DND-41 (cell line): ENCODE measurements at regions not wholly inside any gene's neighbourhood (a gene's known extent, or its start where the extent isn't known, plus 50 kb on each side); places are given as distances from the start of the nearest gene placed in this dataset.
A peak's percentile ranks its signal among the peaks of the same experiment; 100 is the strongest.

ENCODE experiments used
- ATAC-seq: fragments of 200-7000 bp; cut with Tn5 transposase; 3 replicates; pipeline ENCODE4 v1.9.1; 2021; ENCODE audit warnings: low read depth; ENCODE audit not compliant: insufficient read depth
- DNase-seq: peaks from one replicate; pipeline ENCODE4 v3.0.0-alpha.2; 2020
- H2AFZ ChIP-seq: 2 replicates; pipeline ENCODE4 v1.6.0; 2012; ENCODE audit warnings: low read depth, low read length
- H3K27ac ChIP-seq: 2 replicates; pipeline ENCODE4 v1.5.1; 2012; ENCODE audit warnings: low read length, inconsistent platforms
- H3K27me3 ChIP-seq: fragments of 200-600 bp; sonication (generic); 2 replicates; pipeline ENCODE4 v1.6.0; 2012; ENCODE audit warnings: low read length, mild to moderate bottlenecking, inconsistent platforms; ENCODE audit not compliant: insufficient read depth, poor library complexity
- H3K36me3 ChIP-seq: 2 replicates; pipeline ENCODE4 v1.5.1; 2012; ENCODE audit warnings: low read length, inconsistent platforms; ENCODE audit not compliant: insufficient read depth
- H3K4me1 ChIP-seq: 2 replicates; pipeline ENCODE4 v1.5.1; 2012; ENCODE audit warnings: mild to moderate bottlenecking, low read length; ENCODE audit not compliant: insufficient read depth
- H3K4me2 ChIP-seq: 2 replicates; pipeline ENCODE4 v1.6.0; 2012; ENCODE audit warnings: mild to moderate bottlenecking, moderate library complexity, low read length, inconsistent platforms; ENCODE audit not compliant: insufficient read depth
- H3K4me3 ChIP-seq, 2 experiments: fragments of 200-600 bp in 1 of 2; shearing (Covaris generic) in 1 of 2; 2 replicates each; pipeline ENCODE4 v1.5.1; 2012 to 2016; ENCODE audit warnings: inconsistent platforms in 2 of 2, low read length in 2 of 2, mild to moderate bottlenecking in 2 of 2, low read depth in 1 of 2, moderate library complexity in 1 of 2
- H3K79me2 ChIP-seq: 2 replicates; pipeline ENCODE4 v1.6.0; 2012; ENCODE audit warnings: low read length, inconsistent platforms; ENCODE audit not compliant: insufficient read depth
- H3K9ac ChIP-seq: 2 replicates; pipeline ENCODE4 v1.6.0; 2012; ENCODE audit warnings: low read depth, mild to moderate bottlenecking, inconsistent platforms, low read length, moderate library complexity
- H3K9me3 ChIP-seq: 2 replicates; pipeline ENCODE4 v1.5.1; 2012; ENCODE audit warnings: low read length, moderate library complexity, mild to moderate bottlenecking, inconsistent platforms; ENCODE audit not compliant: insufficient read depth, severe bottlenecking
- H4K20me1 ChIP-seq: 2 replicates; pipeline ENCODE4 v1.6.0; 2012; ENCODE audit warnings: low read length; ENCODE audit not compliant: insufficient read depth
- EZH2 ChIP-seq: IDR thresholded peaks from 3 replicates; pipeline ENCODE4 v1.6.1; 2012; ENCODE audit warnings: borderline replicate concordance, low read depth, mild to moderate bottlenecking, moderate library complexity, low read length, inconsistent platforms; ENCODE audit not compliant: severe bottlenecking
- TF ChIP-seq, protein P1 (sequence below): IDR thresholded peaks from 2 replicates; pipeline ENCODE4 v1.5.1; 2012; ENCODE audit warnings: borderline replicate concordance, low read length, moderate library complexity, mild to moderate bottlenecking; ENCODE audit not compliant: poor library complexity, severe bottlenecking; ENCODE audit errors: extremely low read depth

DNA sequence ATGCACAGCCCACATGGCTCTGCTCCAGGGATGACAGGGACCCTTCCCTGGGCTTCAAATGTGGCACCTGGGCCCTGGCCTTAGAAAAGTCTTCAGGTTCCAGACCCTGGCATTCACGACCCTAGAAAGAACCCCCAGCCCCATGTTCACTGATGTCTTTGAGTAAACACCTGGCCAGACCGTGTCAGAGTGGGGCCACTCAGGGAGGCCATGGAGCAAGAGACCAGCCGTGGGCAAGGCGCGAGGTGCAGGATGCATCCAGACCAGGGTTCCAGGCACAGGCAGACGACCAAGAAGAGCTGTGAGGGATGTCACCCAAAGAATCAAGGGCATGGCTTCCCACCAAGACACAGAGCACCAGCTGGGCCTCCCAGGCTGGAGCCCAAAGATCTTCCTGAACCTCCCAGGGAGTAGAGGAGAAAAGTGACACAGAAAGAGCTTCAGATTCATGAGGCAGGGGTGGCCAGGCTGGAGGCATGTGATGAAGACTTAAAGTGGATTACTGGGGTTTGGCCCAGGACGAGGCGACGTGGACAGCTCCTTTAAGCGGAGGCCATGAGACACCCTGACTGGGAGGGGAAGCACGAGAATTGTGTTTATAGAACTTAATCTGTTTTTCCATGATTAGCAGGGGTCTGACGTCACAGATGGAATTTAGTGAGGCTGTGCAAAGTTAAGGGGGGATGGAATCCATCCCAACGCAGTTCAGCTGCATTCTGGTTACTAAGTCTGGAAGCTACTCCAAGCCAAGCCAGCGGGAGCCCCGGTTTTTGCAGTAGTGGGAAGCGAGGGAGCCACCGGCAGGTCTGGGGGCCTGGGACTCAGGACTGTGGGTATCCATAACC, 61.6 kb downstream of the ARL6IP4 start:
- Histone ChIP-seq H3K9ac (no peak overlapping the region), H4K20me1 (no peaks in the 10 kb centered on the region), H3K9me3 (no peaks in the 10 kb centered on the region), H3K79me2 (no peaks in the 10 kb centered on the region), H3K27me3 (no peaks in the 10 kb centered on the region), H3K4me1 (peaks cover 13% of the 10 kb centered on the region), H3K36me3 (no peaks in the 10 kb centered on the region), H2AFZ (no peak overlapping the region), H3K27ac (no peak overlapping the region), H3K4me3 (no peak overlapping the region), H3K4me2 (no peak overlapping the region)
- DNase-seq (no peak), ATAC-seq (no peak)
- TF ChIP-seq EZH2, result no peak
- TF ChIP-seq, protein P1, sequence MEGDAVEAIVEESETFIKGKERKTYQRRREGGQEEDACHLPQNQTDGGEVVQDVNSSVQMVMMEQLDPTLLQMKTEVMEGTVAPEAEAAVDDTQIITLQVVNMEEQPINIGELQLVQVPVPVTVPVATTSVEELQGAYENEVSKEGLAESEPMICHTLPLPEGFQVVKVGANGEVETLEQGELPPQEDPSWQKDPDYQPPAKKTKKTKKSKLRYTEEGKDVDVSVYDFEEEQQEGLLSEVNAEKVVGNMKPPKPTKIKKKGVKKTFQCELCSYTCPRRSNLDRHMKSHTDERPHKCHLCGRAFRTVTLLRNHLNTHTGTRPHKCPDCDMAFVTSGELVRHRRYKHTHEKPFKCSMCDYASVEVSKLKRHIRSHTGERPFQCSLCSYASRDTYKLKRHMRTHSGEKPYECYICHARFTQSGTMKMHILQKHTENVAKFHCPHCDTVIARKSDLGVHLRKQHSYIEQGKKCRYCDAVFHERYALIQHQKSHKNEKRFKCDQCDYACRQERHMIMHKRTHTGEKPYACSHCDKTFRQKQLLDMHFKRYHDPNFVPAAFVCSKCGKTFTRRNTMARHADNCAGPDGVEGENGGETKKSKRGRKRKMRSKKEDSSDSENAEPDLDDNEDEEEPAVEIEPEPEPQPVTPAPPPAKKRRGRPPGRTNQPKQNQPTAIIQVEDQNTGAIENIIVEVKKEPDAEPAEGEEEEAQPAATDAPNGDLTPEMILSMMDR, result no peak

- Histone ChIP-seq H3K79me2 (no peaks in the 10 kb centered on the region), H3K27ac (no peak overlapping the region), H3K9ac (no peak overlapping the region), H4K20me1 (no peaks in the 10 kb centered on the region), H3K4me3 (no peak overlapping the region), H3K36me3 (no peaks in the 10 kb centered on the region), H3K9me3 (no peaks in the 10 kb centered on the region), H3K4me1 (peaks cover 13% of the 10 kb centered on the region), H2AFZ (no peak overlapping the region), H3K27me3 (no peaks in the 10 kb centered on the region), H3K4me2 (no peak overlapping the region)
- DNase-seq, result peak; percentile 44
- no peak for TF ChIP-seq EZH2
- TF ChIP-seq, protein P1, result no peak
- peak; percentile 47 for ATAC-seq
Measured at GRCh38 chr12:123041042-123041531, 60.6 kb downstream of the ARL6IP4 start.

DNA sequence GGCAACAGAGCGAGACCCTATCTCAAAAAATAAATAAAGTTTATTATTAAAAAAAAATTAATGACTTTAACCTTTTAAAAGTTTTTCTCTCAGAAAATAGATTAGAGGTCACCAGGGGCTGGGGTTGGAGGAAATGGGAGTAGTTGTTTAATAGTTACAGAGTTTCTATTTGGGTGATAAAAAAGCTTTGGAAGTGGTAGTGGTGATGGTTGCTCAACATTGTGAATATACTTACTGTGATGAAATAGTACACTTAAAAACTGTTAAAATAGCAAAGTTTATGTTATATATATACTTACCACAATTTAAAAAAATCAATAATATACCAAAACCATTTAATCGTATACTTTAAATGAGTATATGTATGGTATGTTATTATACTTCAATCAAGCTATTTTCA, 59.6 kb downstream of the ARL6IP4 start:
- no peak overlapping the region for H3K9ac ChIP-seq
- no peak for ATAC-seq
- no peak for TF ChIP-seq EZH2
- TF ChIP-seq, protein P1, result no peak
- peaks cover 13% of the 10 kb centered on the region for H3K4me1 ChIP-seq
- no peak overlapping the region for H3K4me2 ChIP-seq
- H3K9me3 ChIP-seq, result no peaks in the 10 kb centered on the region
- no peak for DNase-seq
- no peak overlapping the region for H3K4me3 ChIP-seq
- H3K79me2 ChIP-seq, result no peaks in the 10 kb centered on the region
- no peaks in the 10 kb centered on the region for H3K27me3 ChIP-seq
- no peak overlapping the region for H2AFZ ChIP-seq
- H3K27ac ChIP-seq, result no peak overlapping the region
- H4K20me1 ChIP-seq, result no peaks in the 10 kb centered on the region
- no peaks in the 10 kb centered on the region for H3K36me3 ChIP-seq
